OCI-LY1 (cell line): ENCODE measurements at regions not wholly inside any gene's neighbourhood (a gene's known extent, or its start where the extent isn't known, plus 50 kb on each side); places are given as distances from the start of the nearest gene placed in this dataset.

ENCODE experiments used
- CTCF ChIP-seq: fragments of 200-600 bp; sonication (generic), shearing (Covaris generic); IDR thresholded peaks from 2 replicates; pipeline ENCODE4 v1.5.1; 2017; ENCODE audit warnings: mild to moderate bottlenecking, antibody characterized with exemption, low read length, moderate library complexity, mixed read lengths
- EZH2 ChIP-seq: fragments of 200-600 bp; sonication (generic), shearing (Covaris generic); IDR thresholded peaks from 2 replicates; pipeline ENCODE4 v1.8.0; 2017; ENCODE audit warnings: borderline replicate concordance, mixed run types, mild to moderate bottlenecking, antibody characterized with exemption, low read length, moderate library complexity, mixed read lengths

DNA sequence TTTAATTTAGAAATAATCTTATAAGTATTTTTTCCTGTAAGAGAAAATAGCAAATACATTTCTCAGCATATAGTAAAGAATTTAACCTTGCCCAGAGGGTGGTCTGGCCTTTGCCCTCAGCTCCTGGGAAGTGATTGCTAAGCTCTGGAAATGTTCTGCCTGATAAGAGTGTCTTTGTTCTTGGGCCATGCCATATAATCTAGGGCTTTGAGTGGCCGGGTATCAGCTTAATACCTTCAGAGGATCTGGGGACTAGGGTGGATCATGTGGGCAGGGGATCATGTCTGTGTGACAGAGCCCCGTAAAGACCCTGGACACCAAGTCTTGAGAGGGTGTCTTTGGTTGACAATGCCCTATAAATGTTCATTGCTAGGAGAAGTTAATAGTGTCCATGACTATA, 1032.4 kb upstream of the MIR17HG start:
- no peak for TF ChIP-seq CTCF
- TF ChIP-seq EZH2 = no peak
